Neuron (in vitro differentiated cells): ENCODE measurements at regions not wholly inside any gene's neighbourhood (a gene's known extent, or its start where the extent isn't known, plus 50 kb on each side); places are given as distances from the start of the nearest gene placed in this dataset.
A peak's percentile ranks its signal among the peaks of the same experiment; 100 is the strongest.

ENCODE experiments used
- H2AFZ ChIP-seq: one replicate; pipeline ENCODE4 v1.6.1; 2013; ENCODE audit warnings: low read depth, mild to moderate bottlenecking, inconsistent platforms, low read length, moderate library complexity
- H3K27me3 ChIP-seq: one replicate; pipeline ENCODE4 v1.6.1; 2013; ENCODE audit warnings: low read length; ENCODE audit not compliant: insufficient read depth
- H3K36me3 ChIP-seq: one replicate; pipeline ENCODE4 v1.6.1; 2013; ENCODE audit warnings: low read length; ENCODE audit not compliant: insufficient read depth
- H3K4me1 ChIP-seq: one replicate; pipeline ENCODE4 v1.6.1; 2013; ENCODE audit warnings: low read length; ENCODE audit not compliant: insufficient read depth
- H3K4me3 ChIP-seq: 2 replicates; pipeline ENCODE4 v1.5.1; 2013; ENCODE audit warnings: mild to moderate bottlenecking, low read length, moderate library complexity
- H3K9me3 ChIP-seq: one replicate; pipeline ENCODE4 v1.6.1; 2013; ENCODE audit warnings: low read length

DNA sequence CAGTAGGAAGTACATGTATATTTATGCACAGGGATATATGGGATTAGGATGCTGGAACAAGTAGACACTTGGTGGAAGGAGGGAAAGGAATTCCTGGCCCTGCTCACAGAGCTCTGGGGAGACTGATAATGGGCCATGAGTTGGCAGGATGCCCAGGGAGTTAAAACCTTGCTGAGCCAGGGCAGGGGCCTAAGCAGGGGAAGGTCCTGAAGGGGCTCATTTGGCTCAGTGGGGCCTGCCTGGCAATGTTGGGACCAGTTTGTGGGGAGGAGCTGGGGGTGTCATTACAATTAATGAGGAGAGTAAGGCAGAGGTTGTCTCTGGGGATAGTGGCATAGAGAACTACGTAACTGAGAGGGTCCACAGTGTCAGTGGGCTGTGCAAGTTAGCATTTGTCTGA lies 124.2 kb upstream of the ADPGK start:
- H3K4me1 ChIP-seq: no peaks in the 10 kb centered on the region
- H3K4me3 ChIP-seq: no peak overlapping the region
- H3K27me3 ChIP-seq: no peaks in the 10 kb centered on the region
- H2AFZ ChIP-seq: no peak overlapping the region
- no peaks in the 10 kb centered on the region for H3K9me3 ChIP-seq
- H3K36me3 ChIP-seq: no peaks in the 10 kb centered on the region

DNA sequence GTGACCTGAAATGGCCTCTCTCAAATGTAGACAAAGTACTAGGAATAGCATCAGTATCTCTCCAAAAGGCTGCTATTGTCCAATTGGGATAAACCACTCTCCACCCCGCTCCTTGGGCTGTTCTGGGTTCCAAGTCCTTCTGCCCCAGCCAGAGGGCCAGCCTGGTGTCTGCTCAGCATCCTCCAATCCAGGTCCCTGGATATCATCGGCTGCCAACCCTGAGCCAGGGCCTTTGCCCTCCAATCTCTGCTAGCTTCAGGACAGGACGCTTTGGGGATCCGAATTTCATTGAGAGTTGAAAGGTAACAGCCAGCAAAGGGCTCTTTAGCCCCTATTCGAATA lies 119.3 kb upstream of the ADPGK start:
- no peaks in the 10 kb centered on the region for H3K4me1 ChIP-seq

DNA sequence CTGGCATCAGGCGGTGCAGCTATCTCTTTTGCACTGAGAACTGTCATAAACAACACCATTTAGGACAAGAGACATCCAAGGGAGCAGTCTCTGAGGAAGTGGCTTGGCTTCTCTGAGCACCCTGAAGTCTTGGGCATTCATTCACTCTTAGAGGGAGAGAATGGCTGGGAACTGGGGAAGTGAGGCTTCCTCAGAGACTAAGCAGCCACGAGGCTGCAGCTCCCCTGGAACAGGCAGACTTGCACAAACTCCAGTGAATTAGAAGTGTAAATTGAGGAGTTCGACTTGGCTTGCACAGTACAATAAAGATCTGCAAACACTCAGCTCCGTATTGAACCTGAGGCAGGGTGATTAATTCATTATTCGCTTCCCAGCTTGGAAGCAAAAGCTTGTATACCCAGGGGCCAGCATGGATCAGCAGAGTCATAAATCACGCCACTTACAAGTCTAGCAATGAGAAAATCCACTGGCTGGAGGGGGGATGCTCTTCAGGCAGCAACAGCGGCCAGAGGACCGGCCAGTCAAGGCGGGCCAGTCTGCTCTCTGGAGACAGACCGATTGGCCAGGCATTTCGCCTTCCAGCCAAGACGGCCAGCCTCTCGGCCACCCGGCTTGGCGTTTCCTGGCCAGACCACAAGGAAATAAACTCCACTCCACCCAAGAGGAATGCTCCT lies 118.8 kb upstream of the ADPGK start:
- Histone ChIP-seq H3K4me3 (no peak overlapping the region), H3K36me3 (no peaks in the 10 kb centered on the region), H3K4me1 (no peaks in the 10 kb centered on the region), H2AFZ (no peak overlapping the region), H3K9me3 (no peaks in the 10 kb centered on the region), H3K27me3 (peaks cover 5% of the 10 kb centered on the region)

More for the DNA sequence above, 119.3 kb upstream of the ADPGK start:
- Histone ChIP-seq H3K27me3 (peaks cover 5% of the 10 kb centered on the region), H3K36me3 (no peaks in the 10 kb centered on the region), H3K4me3 (no peak overlapping the region), H3K9me3 (no peaks in the 10 kb centered on the region), H2AFZ (no peak overlapping the region)

DNA sequence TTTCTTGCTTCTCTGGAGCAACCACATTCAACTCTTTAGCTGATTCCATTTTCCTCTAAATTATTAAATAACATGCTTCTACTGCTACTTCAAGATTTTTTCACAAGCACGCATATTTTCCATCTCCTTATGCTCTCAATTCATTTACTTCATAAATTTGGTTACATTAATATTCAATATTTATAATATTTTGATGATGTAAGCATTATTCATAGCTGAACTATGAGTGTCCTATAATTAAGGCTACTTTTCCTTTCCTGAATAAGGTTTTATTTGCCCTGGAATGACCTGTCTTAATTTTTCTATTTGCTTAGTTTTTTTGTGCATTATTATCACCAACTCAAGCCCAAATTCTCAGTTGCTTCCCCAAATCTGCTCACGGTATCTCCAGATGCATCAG lies 109.4 kb upstream of the ADPGK start:
- Histone ChIP-seq H3K4me3 (no peak overlapping the region), H3K36me3 (no peaks in the 10 kb centered on the region), H3K27me3 (peaks cover 2% of the 10 kb centered on the region), H3K9me3 (no peaks in the 10 kb centered on the region), H3K4me1 (peaks cover 12% of the 10 kb centered on the region), H2AFZ (no peak overlapping the region)

DNA sequence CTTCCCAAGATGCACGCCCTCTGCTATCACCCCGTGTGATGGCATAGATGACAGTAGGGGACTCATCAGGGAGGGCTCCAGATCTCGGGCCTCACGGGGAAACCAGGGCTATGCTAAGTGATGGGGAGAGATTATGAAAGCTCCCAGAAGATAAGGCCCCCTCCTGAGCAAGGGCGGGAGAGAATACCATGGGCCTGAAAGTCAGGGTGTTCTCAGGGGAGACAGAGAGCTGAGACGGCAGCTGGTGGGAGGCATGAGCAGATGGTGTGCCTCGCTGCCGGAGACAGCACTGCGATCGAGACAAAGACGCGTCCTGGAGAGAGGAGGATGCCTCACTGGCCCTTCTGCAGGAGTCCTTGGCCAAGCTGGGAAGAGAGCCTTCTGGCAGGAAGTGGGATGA lies 106.5 kb upstream of the ADPGK start:
- Histone ChIP-seq H3K4me3 (no peak overlapping the region), H3K9me3 (no peaks in the 10 kb centered on the region), H3K27me3 (peaks cover 2% of the 10 kb centered on the region), H2AFZ (no peak overlapping the region), H3K36me3 (no peaks in the 10 kb centered on the region), H3K4me1 (no peaks in the 10 kb centered on the region)

DNA sequence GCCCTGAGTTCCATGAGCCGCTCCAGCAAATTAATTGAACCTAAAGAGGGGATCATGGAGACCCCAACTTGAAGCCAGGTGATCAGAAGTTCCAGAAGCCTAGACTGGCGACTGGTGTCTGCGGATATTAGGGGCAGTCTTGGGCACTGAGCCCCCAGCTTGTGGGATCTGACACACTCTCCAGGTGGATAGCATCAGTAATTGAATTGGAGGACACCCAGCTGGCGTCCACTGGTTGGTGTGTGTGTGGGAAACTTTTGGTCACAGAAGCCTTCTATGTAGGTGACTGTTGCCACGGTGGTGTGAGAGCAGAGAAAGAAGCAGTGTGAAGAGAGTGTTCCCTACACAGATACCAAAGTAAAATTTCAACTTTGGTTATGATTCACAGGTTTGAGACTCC lies 106.0 kb upstream of the ADPGK start:
- H3K9me3 ChIP-seq: no peaks in the 10 kb centered on the region
- H3K36me3 ChIP-seq: no peaks in the 10 kb centered on the region
- H2AFZ ChIP-seq: no peak overlapping the region
- H3K4me3 ChIP-seq: no peak overlapping the region
- no peaks in the 10 kb centered on the region for H3K4me1 ChIP-seq
- peaks cover 2% of the 10 kb centered on the region for H3K27me3 ChIP-seq

DNA sequence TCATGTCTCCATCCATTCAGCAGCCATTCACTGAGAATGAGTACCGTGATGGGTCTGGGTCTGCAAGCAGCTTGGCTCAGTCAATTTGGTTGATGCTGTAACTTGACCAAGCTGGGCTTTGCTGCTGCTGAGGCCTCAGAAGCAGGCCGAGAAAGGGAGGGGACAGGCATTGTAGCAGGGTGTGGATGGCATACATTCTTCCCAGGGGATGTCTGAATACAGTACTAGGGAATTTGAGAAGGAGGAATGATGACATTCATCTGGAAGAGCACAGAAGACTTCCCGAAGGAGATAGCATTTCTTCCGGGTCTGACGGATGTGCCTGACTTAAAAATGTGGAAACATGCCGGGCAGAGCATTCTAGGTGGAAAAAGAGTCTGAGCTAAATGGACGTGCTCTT lies 105.3 kb upstream of the ADPGK start:
- H3K4me3 ChIP-seq: no peak overlapping the region
- no peaks in the 10 kb centered on the region for H3K4me1 ChIP-seq
- H3K36me3 ChIP-seq: no peaks in the 10 kb centered on the region
- H3K9me3 ChIP-seq: no peaks in the 10 kb centered on the region
- H3K27me3 ChIP-seq: peaks cover 2% of the 10 kb centered on the region
- no peak overlapping the region for H2AFZ ChIP-seq

DNA sequence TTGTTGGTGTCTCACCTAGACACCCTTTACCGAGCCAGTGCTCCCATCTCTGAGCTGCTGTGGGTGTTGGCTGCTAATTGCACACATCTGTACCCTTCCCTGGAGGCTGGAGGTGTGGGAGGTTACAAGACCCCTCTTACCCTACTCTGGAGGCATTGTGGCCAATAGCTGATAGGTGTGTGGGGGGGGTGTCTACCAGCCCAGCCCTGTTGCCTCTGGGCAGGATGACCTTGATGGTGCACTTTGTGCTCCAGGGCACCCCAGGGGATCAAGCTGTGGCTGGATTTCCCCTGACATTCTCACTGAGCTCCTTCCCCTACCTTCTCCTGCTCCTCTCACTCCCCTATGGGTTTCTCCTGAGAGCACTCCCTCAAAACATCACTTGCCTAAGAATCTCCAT lies 104.7 kb upstream of the ADPGK start:
- Histone ChIP-seq H3K27me3 (peaks cover 2% of the 10 kb centered on the region), H3K9me3 (no peaks in the 10 kb centered on the region), H3K36me3 (no peaks in the 10 kb centered on the region), H3K4me1 (no peaks in the 10 kb centered on the region), H2AFZ (no peak overlapping the region), H3K4me3 (no peak overlapping the region)

DNA sequence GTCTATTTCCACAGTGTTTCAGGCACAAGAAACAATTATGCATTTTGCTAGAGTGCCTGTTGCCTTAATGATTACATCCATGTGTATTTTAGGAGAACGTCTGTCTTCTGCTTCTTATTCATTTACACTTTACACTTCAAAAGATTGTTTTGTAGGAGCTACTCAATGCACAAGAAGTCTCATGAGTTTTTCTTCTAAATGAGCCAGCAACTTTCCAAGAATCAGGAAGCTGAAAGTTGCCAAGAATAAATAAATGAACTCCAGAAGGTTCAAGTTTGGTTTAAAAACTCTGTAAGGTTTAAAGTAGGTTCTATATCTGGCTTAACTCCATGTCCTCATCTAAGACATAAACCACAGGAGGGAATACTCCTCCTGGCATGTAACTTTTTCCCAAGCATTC lies 103.8 kb upstream of the ADPGK start:
- Histone ChIP-seq H3K36me3 (no peaks in the 10 kb centered on the region), H3K4me1 (no peaks in the 10 kb centered on the region), H3K27me3 (peaks cover 2% of the 10 kb centered on the region), H2AFZ (peak overlapping the region; percentile 22), H3K9me3 (no peaks in the 10 kb centered on the region), H3K4me3 (no peak overlapping the region)

DNA sequence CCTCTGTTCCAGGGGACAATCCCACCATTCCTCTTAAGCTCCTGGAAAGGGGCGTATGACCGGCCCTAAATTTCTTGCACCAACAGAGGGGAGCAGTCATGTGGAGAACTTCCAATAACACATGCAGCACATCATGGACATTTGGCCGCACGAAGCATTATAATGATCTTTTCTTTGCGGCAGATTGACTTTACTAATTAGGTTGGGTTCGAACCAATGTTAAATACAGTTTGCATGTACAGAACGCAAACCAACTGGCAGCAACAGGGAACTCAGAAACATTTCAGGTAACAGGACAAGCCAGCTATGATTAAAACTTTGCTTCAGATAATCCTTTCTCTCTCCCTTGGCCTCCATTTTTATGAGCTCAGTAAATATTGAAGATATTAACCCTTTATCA lies 100.8 kb upstream of the ADPGK start:
- H3K4me3 ChIP-seq: no peak overlapping the region
- H2AFZ ChIP-seq: no peak overlapping the region
- no peaks in the 10 kb centered on the region for H3K4me1 ChIP-seq
- no peaks in the 10 kb centered on the region for H3K36me3 ChIP-seq
- H3K9me3 ChIP-seq: no peaks in the 10 kb centered on the region
- H3K27me3 ChIP-seq: peaks cover 2% of the 10 kb centered on the region

DNA sequence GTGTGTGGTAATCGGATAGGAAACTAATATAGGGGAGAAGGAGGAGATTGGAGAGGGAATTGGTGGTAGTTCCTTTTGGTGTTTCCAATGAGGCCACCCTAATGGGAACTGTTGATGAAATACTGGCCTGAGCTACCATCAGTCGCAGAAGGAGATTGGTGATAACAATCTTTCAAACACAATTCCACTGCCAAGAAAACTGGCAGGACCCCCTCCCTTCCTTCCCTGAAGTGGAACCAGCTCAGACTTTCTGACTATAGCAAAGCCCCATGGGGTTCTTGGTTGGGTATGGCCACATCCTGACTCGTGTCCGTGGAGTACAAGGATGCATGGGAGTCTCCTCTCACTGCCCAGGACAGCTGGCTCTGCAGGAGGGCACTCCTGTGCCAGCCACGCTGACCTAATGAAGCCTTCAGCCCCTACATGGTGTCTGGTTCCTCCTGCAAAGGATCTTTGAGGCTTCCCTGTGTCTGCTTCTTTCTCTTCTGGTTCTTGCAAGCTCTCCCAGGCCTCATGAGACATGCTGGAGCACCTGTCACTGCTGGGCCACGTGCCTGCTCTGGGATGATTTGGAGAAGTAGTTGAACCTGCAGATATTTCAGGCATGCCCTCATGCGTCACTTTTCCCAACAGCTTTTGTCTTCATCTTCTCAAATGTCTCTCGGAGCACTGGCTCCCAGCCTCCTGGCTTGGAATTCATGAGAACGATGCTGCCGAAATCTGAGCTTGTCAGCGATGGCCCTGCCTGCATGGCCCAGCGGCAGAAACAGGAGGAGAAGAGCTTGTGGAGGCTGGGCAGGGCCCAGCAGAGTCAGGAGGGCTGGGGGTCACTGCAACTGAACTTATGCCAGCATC lies 90.0 kb upstream of the ADPGK start:
- Histone ChIP-seq H3K27me3 (no peaks in the 10 kb centered on the region), H3K36me3 (no peaks in the 10 kb centered on the region), H3K4me1 (no peaks in the 10 kb centered on the region), H2AFZ (no peak overlapping the region), H3K9me3 (no peaks in the 10 kb centered on the region), H3K4me3 (no peak overlapping the region)

DNA sequence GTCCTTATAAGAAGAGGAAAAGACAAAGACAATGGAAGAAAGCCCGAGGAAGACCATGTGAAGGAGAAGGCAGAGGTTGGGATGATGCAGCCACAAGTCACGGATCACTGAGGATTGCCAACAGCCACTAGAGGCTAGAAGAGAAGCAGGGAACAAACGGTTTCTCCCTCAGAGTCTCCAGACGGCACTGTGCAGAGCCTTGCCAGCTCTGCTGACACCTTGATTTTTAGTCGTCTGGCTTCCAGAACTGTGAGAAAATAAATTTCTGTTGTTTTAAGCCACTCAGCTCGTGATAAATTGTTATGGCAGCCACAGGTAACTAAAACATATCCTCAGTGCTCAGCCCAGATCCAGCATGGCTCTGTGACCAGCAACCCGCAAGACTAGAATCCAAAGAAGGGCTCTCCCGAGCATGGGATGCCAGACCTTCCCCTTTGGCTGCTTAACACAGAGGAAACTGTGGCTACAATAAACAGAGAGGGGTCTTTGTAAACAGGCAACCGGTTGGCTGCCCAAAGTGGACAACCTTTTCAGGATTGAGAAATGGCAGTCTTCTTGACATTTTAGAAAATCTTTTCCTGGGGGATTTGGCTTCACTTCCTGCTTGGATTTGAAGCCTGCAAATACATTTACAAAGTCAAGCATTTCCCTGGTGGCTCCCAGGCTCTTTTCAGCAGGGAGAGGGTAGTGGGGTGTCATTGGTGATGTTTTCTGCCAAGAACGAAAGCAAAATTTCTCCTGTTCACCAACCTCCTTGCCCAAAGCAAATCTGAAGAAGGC lies 88.7 kb upstream of the ADPGK start:
- Histone ChIP-seq H3K9me3 (no peaks in the 10 kb centered on the region), H2AFZ (no peak overlapping the region), H3K36me3 (no peaks in the 10 kb centered on the region)

DNA sequence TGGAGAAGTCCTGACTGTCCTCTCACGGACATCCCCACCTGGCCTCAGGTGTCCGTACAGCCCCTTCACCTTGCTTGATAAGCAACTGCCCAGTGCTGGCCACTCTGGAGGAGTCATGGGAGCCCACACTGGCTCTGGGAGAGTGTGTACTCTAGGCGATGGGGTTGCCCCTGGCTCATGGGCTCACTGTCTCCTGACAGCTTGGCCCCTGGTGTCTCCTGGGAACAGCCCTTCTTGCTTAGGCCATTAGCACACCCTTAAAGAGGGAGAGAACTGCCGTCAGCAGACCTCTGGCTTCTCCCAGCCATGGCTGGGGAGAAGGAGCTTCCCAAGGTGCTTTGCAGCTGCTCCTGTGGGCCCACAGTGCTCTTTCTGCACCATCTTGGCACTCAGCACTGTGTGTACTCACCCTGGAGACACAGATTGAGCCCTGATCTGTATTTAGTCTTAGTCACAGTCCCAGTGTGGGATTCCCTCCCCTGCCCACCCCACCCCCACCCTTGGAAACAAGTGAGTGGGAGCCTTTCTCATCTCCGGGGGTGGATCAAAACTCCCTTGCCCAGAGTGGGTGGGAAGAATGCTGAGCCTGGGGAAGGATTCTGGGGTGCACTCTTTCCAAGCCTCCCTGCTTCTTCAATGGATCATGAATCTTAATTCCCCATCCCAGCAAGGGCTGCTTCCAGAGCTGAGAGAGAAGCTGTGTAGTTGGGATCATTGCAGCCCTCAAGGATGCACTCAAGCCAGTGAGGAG lies 83.5 kb upstream of the ADPGK start:
- H3K4me3 ChIP-seq: no peak overlapping the region
- H3K27me3 ChIP-seq: peaks cover 6% of the 10 kb centered on the region
- no peaks in the 10 kb centered on the region for H3K36me3 ChIP-seq
- no peaks in the 10 kb centered on the region for H3K4me1 ChIP-seq
- no peaks in the 10 kb centered on the region for H3K9me3 ChIP-seq
- H2AFZ ChIP-seq: no peak overlapping the region

More for the DNA sequence above, 88.7 kb upstream of the ADPGK start:
- H3K27me3 ChIP-seq: peaks cover 4% of the 10 kb centered on the region
- no peaks in the 10 kb centered on the region for H3K4me1 ChIP-seq
- H3K4me3 ChIP-seq: no peak overlapping the region
